GM13976 (cell line): ENCODE measurements at regions not wholly inside any gene's neighbourhood (a gene's known extent, or its start where the extent isn't known, plus 50 kb on each side); places are given as distances from the start of the nearest gene placed in this dataset.

Experiments
- DNase-seq: peaks from one replicate; pipeline ENCODE4 v3.0.0; 2012; ENCODE audit warnings: low spot score
- CTCF ChIP-seq: IDR thresholded peaks from 2 replicates; pipeline ENCODE4 v1.5.1; 2012; ENCODE audit warnings: borderline replicate concordance, mild to moderate bottlenecking; ENCODE audit not compliant: insufficient read depth; ENCODE audit errors: extremely low read depth, missing control alignments, control extremely low read depth
- in situ Hi-C: fragments of 300-500 bp; cut with MboI; formaldehyde crosslinking; loops from one replicate; pipeline ENCODE4 v1.12.0; 2022; ENCODE audit warnings: low sequenced_read_pairs, mixed read lengths, inconsistent platforms; ENCODE audit not compliant: unreplicated experiment

- DNase-seq: no peak
- TF ChIP-seq CTCF: no peak
- in situ Hi-C loops: no loop called here
Measured at GRCh38 chr10:117946525-117947070, 100.1 kb downstream of the RAB11FIP2 start.

GRCh38 chr10:117948493-117948892, 98.2 kb downstream of the RAB11FIP2 start:
- no peak for TF ChIP-seq CTCF
- no peak for DNase-seq
- in situ Hi-C loops: no loop called here

- in situ Hi-C loops: no loop called here
- no peak for DNase-seq
- TF ChIP-seq CTCF: no peak
Measured at GRCh38 chr10:117950408-117950807, 96.3 kb downstream of the RAB11FIP2 start.
